PFSK-1 (cell line): ENCODE measurements at regions not wholly inside any gene's neighbourhood (a gene's known extent, or its start where the extent isn't known, plus 50 kb on each side); places are given as distances from the start of the nearest gene placed in this dataset.

Source experiments
- FOXP2 ChIP-seq: optimal IDR thresholded peaks from 2 replicates; pipeline ENCODE3; 2011; ENCODE audit warnings: borderline replicate concordance, control low read depth, inconsistent platforms; ENCODE audit not compliant: insufficient read depth; ENCODE audit errors: extremely low read length, extremely low read depth
- POLR2AphosphoS5 ChIP-seq: IDR thresholded peaks from 2 replicates; pipeline ENCODE4 v1.6.1; 2012; ENCODE audit warnings: low read depth, mild to moderate bottlenecking, control low read depth, low read length, moderate library complexity
- SIN3A ChIP-seq: IDR thresholded peaks from 2 replicates; pipeline ENCODE4 v1.6.1; 2012; ENCODE audit warnings: mild to moderate bottlenecking, low read length, moderate library complexity, borderline replicate concordance; ENCODE audit not compliant: insufficient read depth
- TAF1 ChIP-seq: IDR thresholded peaks from 2 replicates; pipeline ENCODE4 v1.6.1; 2012; ENCODE audit warnings: low read length, control low read depth, borderline replicate concordance; ENCODE audit not compliant: insufficient read depth
- TF ChIP-seq, protein P1 (sequence below), 2 experiments: IDR thresholded peaks; 2 replicates each; pipeline versions ENCODE4 v1.6.1 to v1.8.0; 2011 to 2012; ENCODE audit warnings: low read depth in 2 of 2, low read length in 2 of 2, control low read depth in 1 of 2, inconsistent platforms in 1 of 2, mild to moderate bottlenecking in 1 of 2, moderate library complexity in 1 of 2; ENCODE audit not compliant: insufficient read depth in 1 of 2

DNA sequence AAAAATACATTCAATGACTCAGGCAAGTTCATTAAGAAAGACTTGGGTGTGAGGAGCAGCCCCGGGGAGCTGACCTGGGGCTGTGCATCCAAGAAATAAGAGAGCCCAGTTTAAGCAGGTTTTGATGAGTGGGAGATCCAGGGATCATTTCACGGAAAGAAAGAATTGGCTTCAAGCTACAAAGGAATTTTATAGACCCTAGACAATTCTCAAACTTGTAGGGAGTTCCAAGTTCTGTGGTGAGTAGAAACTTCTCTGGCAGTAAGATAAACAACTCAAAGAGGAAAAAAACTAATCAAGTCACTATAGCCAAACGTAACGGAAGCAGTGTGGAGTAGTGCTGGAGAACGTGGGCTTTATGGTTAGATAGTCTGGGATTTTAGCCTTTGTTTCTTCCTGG, 175.7 kb upstream of the DDHD1 start:
- TF ChIP-seq SIN3A (no peak), FOXP2 (no peak)

DNA sequence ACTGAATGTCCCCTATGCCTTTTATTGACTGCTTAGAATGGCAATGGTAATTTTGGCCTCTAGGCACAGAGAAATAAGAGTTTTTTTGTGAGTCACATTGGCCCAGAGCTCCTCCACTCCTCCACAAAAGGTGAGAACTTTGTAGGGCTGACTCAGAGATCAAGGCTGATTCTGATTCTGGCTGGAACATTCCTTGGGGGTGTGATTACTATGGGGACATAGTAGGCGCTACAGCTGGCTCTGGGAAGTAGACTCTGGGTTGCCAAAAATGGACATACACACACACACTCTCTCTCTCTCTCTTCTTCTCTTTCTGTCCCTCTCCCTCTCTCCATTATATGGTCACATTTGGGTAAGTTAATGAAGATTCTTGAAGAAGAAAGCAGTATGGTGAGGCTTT, 174.6 kb upstream of the DDHD1 start:
- TF ChIP-seq POLR2AphosphoS5, result no peak

DNA sequence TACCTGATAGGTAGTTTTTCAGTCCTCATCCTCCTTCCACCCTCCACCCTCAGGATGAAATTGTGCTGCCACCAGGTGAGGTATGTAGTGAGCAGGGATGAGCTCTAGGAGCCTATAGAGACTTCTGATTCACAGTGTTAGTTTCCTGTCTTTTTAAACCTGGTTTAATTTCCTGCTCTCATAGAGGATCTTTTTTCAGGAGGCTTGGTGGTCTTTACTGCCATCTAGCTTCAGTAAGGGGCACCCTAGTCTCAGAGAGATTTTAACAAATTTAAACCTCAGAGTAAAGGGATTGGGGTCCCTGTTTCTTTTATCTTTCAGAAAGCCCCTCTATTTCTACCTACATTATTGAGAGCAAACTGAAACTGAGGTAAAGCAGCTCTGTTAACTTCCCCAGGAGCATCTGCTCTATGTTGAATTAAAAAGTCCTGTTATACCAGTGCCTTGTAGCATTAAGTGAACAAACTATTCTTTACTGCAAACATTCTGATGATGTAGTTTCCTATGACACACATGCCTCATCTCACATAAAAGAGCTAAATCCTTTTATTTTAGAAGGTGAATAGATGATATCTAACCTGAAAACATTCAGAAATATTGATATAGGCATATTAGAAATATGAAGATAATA, 172.2 kb upstream of the DDHD1 start:
- TF ChIP-seq, protein P1, sequence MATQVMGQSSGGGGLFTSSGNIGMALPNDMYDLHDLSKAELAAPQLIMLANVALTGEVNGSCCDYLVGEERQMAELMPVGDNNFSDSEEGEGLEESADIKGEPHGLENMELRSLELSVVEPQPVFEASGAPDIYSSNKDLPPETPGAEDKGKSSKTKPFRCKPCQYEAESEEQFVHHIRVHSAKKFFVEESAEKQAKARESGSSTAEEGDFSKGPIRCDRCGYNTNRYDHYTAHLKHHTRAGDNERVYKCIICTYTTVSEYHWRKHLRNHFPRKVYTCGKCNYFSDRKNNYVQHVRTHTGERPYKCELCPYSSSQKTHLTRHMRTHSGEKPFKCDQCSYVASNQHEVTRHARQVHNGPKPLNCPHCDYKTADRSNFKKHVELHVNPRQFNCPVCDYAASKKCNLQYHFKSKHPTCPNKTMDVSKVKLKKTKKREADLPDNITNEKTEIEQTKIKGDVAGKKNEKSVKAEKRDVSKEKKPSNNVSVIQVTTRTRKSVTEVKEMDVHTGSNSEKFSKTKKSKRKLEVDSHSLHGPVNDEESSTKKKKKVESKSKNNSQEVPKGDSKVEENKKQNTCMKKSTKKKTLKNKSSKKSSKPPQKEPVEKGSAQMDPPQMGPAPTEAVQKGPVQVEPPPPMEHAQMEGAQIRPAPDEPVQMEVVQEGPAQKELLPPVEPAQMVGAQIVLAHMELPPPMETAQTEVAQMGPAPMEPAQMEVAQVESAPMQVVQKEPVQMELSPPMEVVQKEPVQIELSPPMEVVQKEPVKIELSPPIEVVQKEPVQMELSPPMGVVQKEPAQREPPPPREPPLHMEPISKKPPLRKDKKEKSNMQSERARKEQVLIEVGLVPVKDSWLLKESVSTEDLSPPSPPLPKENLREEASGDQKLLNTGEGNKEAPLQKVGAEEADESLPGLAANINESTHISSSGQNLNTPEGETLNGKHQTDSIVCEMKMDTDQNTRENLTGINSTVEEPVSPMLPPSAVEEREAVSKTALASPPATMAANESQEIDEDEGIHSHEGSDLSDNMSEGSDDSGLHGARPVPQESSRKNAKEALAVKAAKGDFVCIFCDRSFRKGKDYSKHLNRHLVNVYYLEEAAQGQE (IDR thresholded peaks at IDR 0.05; ENCODE audit: insufficient read depth in 1 of 2, low read depth in 2 of 2, low read length in 2 of 2), result no peak
- TF ChIP-seq FOXP2, result no peak
- TF ChIP-seq POLR2AphosphoS5, result no peak
- TF ChIP-seq SIN3A, result no peak
- TF ChIP-seq TAF1, result no peak

DNA sequence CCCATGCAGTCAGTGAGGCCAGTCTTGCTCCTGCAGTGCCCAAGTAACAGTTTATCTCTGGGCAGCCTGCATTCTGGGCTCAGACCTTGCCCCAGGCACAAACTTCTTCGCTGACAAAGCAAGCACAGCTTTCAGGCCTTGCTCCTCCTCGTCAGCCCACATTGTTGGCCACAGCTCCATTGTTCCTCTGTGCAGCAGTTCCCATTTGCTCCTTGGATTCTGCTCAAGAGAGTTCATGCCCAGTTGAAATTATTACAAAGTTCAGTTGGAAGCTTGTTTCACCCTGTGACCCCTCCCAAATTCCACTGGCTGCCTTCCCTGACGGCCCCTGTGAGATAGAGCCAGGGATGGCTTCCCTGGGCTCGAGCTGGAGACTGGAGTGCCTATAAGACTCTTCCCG, 163.4 kb upstream of the DDHD1 start:
- TF ChIP-seq FOXP2 (no peak), POLR2AphosphoS5 (no peak), TAF1 (no peak), SIN3A (no peak)
- TF ChIP-seq, protein P1 (IDR thresholded peaks at IDR 0.05; ENCODE audit: insufficient read depth in 1 of 2, low read depth in 2 of 2, low read length in 2 of 2), result no peak

DNA sequence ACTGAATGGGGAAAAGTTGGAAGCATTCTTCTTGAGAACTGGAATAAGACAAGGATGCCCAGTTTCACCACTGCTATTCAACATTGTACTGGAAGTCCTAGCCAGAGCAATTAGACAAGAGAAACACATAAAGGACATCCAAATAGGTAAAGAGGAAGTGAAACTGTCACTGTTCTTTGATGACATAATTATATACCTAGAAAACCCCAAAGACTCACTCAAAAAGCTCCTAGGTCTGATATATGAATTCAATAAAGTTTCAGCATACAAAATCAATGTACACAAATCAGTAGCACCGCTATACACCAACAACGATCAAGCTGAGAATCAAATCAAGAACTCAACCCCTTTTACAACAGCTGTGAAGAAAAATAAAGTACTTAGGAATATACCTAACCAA, 157.3 kb upstream of the DDHD1 start:
- TF ChIP-seq, protein P1 (IDR thresholded peaks at IDR 0.05; ENCODE audit: insufficient read depth in 1 of 2, low read depth in 2 of 2, low read length in 2 of 2), result no peak
- no peak for TF ChIP-seq SIN3A
- TF ChIP-seq POLR2AphosphoS5, result no peak
- no peak for TF ChIP-seq FOXP2
- no peak for TF ChIP-seq TAF1

DNA sequence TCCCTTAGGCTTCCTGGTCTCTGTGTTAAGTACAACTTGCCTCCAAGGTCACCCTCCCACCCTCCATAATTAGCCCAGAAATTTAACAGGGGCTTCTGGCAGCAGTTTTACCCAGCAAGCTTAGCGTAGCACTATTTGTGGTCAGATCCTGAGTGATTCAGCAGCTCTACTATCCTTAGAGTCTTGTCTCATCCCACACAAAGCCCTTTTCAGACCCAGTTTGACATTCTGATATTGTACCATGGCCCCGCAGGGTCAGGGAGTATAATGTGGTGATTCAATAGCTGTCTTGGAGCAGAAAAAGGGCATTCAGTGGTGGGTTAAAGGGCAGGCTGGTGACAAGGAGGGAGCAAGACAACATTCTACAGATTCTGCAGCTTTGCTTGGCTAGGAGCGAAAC, 153.8 kb upstream of the DDHD1 start:
- TF ChIP-seq FOXP2, result no peak

DNA sequence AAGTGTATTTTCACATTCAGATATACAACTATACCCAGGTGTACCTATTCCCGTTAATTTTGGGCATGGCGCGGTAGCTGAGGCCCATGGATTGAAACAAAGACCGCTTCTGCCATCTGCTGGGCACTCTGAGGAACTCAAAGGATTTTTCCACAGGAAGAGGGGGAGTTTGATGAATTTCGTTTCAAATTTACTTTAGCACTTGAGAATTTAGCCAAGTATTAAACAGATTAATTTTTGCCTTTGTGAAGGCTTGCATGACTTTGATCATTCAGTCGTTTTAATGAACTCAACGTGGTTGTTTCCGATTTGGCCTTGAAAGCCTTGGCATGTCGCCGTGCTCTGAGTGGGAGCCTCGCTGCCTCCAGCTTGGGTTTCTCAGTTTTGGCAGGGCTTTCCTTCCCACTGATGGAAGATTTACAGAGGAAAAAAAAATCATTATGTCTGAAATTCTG, 153.2 kb upstream of the DDHD1 start:
- no peak for TF ChIP-seq TAF1
- TF ChIP-seq, protein P1 (IDR thresholded peaks at IDR 0.05; ENCODE audit: insufficient read depth in 1 of 2, low read depth in 2 of 2, low read length in 2 of 2), result no peak
- TF ChIP-seq SIN3A, result no peak
- TF ChIP-seq FOXP2, result no peak
- no peak for TF ChIP-seq POLR2AphosphoS5
